ENCODE measurements at regions not wholly inside any gene's neighbourhood (a gene's known extent, or its start where the extent isn't known, plus 50 kb on each side); places are given as distances from the start of the nearest gene placed in this dataset.
"Not testable (repeated sequence)": the region's sequence is repeated elsewhere in the genome, so short reads cannot be mapped to it uniquely, and the experiment has no call there.

- no peak for DNase-seq
These were observed 117.2 kb downstream of the IPO8 start for GRCh38 chr12:30578426-30578825.

GRCh38 chr12:30573145-30573544 lies 122.5 kb downstream of the IPO8 start:
- no peak for DNase-seq

DNA sequence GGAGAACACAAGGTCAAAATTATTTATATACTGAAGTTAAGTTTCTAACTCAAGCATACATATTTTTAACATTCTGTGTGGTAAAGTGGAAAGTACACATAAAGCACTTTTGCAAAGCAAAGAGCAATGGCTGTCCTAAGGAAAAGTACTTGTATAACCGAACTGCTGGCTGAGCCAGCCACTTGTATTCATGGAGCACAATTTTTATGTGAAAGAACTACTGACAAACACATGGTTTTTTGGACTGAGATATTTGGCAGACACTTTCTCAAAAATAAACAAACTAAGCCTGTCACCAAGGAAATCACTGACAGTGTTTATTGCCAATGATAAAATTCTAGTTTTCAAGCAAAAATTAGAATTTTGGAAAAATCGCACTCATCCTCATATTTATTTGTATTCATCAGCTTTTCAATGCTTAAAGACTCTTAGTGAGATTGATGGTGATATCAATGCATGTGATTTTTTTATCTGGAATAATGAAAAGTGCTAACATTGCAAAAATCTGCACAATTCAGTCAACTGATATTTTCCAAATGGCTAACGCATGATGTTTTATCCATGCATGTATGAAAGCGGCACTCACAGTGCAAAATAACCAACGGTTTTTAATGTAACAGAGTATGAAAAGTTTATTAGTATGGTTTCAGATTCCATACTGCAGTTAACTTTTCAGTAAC lies 125.3 kb downstream of the IPO8 start:
- no peak for DNase-seq

DNA sequence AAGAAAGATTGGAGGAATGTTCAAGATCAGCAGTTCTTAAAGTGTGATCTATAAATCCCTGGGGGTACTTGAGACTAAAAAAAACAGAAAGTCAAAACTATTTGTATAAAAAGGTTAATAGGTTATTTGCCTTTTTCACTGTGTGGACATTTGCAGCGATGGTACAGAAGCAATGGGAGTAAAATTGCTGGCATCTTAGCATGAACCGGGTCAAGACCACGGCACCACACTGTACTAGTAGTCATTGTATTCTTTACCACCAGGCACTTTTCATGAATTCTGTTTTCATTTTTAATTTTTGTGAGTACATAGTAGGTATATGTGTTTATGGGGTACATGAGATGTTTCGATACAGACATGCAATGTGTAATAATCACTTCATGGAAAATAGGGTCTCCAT lies 126.2 kb downstream of the IPO8 start:
- DNase-seq: no peak

- DNase-seq: no peak
These were observed 127.2 kb downstream of the IPO8 start for GRCh38 chr12:30568453-30568852.

DNA sequence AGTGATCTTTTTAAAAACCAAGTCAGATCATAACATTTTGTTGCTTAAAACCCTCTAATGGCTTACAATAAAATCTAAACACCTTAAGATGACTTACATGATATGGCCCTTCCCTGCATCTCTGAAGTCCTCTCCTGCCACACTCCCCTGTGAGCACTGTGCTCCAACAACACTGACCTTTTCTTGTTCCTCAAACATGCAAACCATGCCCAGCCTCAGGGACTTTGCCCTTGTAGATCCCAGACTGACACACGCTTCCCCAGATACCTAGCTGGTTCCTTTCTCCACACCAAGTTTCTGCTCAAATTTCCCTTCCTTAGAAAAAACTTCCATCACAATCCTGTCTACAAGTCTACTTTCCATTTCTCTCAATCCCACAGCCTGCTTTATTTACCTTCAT lies 128.6 kb downstream of the IPO8 start:
- DNase-seq: no peak

DNA sequence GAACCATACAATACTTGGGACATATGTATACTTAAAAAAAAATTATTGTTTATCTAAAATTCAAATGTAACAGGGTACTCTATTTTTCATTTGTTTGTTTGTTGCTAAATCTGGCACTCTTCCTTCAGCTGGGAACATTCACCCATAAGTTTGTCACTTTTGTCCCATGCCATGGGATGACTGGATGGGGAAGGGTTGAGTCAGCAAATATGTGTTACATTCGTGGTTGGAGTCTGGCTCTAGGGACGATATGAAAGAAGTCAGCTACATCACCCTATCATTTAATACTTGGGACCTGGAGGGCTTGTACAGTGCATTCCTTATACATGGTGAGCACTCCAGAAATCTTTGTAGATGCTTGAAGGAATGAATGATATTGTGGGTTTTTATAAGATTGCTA lies 131.3 kb downstream of the IPO8 start:
- no peak for DNase-seq

DNA sequence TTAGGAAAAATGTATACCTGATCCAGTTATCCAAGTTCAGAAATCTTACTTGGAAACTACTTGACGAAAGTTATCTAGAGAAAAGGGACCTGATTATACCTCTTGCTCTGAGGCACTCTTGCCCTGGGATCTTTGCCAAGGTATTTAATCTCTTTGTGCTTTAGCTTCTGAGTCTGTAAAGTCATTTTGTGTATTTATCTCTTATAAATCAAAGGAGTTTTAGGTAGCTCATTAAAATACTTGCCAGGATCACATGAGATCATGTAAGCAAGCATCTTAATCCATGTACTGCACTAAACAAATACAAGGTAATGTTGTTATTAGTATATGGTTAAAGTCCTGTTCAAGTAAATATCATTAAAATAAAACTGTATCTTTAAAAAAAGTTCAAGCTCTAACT lies 147.5 kb downstream of the IPO8 start:
- DNase-seq: no peak

DNA sequence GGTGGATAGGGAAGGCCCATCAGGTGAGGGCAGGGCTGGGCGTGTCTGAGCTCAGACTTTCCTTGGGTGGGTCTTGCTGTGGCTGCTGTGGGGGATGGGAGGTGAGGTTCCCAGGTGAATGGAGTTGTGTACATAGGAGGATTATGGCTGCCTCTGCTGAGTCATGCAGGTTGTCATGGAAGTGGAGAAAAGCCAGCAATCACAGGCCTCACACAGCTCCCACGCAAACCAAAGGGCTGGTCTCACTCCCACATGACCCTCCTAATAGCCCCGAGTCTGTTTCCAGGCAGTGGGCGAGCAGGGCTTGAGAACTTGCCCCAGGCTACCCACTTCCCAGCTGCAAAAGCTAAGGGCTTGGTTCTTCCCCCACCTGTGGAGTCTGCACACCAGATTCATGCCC lies 149.5 kb downstream of the IPO8 start:
- DNase-seq: no peak

GRCh38 chr12:30544704-30545103 lies 151.0 kb downstream of the IPO8 start:
- DNase-seq: not testable (repeated sequence)

GRCh38 chr12:30537228-30537627 lies 158.4 kb downstream of the IPO8 start:
- no peak for DNase-seq

GRCh38 chr12:30533558-30534265 lies 162.0 kb downstream of the IPO8 start:
- no peak for DNase-seq

DNA sequence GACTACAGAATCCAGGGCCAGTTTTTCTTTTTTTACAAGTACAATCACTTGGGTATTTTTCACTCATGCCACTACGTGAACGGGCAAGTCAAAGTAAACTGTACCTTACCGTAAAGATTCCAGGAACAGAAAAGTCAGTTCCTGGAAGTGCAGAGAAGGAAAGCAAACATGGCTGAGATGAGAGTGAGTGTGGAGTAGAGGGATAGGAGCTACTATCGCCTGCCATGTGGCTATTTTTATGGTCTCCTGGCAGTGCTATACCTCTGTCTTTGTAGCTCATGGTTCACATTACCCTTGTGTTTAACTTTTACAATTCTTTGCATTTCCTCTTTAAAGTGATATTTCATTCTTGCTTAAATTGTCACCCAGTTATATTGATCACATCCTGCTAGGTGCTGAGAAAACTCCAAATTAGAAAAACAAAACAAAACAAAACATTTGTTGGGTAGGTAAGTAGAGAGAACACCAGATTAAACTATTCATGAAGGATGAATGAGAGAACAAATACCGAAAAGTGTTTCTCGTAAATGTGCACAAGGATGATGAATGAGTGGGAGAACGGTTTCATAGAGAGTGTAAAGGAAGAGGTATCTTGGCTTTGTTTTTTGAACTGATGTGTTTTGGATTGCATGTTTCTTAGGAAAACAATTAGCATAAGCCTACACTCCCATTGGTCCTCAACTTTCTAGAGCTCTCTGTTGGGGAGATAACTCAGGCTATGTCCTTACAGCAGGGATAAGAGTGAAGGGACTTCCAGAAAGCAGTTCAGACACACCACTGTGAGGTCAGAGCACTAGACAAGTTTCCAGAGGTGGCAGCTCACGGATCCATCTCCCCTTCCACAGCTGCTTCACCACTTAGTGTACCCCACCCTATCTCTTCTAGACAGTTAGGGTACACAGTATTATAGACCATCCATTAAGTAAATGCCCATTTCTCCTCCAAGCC lies 163.7 kb downstream of the IPO8 start:
- no peak for DNase-seq

DNA sequence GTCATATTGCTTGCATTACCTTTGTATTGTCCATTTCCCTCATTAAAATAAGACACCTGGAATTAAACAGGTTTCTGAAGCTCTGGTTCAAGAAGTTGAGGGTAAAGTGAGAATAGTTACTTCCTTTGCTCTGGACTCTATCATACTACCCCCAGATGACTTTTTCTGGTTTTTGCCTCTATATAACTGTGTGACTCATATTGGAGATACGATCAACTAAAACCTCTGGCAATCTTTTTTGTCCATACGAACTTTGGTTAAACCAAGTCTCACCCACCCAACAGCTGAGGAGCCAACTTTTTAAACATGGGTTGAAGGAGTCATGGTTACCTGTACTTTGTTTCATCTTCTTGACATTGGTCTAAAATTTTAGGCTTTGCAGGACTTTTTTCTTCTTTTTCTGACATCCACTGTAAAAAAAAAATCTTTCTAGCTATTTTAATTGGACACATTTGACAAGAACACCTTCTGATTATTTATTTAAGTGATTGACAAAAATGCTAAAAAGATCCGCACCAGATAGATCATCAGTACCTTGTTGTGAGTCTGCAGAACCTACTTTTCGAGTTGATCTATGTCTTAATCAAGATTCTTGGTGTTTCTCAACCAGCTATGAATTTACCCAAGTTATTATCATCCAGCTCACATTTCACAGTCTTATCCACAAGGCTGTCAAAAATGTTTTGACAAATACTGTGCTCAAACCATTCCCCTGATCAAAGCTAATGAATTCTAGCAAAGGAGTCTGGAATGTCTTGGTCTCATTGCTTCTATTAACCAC lies 166.0 kb downstream of the IPO8 start:
- no peak for DNase-seq

- no peak for DNase-seq
These were observed 170.5 kb downstream of the IPO8 start for GRCh38 chr12:30525171-30525570.

DNA sequence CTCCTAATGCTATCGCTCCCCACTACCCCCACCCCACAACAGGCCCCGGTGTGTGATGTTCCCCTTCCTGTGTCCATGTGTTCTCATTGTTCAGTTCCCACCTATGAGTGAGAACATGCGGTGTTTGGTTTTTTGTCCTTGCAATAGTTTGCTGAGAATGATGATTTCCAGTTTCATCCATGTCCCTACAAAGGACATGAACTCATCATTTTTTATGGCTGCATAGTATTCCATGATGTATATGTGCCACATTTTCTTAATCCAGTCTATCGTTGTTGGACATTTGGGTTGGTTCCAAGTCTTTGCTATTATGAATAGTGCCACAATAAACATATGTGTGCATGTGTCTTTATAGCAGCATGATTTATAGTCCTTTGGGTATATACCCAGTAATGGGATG lies 175.4 kb downstream of the IPO8 start:
- DNase-seq: not testable (repeated sequence)

DNA sequence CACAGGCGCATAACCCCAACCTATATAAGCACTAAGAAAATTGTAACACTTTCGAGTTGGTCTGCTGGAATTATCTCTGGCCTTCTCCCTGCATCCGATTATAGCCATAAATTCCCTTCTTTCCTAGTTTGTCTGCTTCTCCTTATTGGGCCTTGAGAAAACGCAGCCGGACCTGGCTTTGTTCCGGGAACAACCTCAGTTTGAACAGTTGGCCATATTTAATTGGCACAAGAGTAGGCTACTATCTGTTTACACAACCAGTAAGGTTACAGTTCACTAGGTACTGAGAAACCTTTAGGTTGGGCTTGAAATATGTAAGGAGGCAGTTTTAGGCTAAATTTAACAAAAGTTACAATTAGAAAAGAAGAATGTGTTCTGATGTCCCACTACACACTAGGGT lies 176.1 kb downstream of the IPO8 start:
- DNase-seq: no peak

DNA sequence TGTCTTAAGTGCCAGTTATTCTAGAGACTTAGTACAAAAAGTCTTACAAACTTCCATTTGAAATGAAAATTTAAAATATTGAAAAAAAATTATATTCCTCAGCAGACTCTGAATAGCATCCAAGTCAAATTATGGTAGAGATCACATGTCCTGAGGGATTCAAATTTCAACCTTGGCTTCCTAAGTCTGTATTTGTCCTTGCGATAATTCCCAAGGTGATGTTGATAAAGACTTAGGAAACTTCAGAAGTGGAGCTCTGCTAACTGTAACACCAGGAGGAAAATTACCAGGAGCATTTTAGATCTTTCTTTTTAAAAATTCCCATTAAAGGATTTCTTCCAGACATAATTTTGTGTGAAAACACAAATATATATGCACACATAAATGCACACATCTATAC lies 178.3 kb downstream of the IPO8 start:
- DNase-seq: no peak

- DNase-seq: no peak
These were observed 180.3 kb downstream of the IPO8 start for GRCh38 chr12:30515351-30515750.

DNA sequence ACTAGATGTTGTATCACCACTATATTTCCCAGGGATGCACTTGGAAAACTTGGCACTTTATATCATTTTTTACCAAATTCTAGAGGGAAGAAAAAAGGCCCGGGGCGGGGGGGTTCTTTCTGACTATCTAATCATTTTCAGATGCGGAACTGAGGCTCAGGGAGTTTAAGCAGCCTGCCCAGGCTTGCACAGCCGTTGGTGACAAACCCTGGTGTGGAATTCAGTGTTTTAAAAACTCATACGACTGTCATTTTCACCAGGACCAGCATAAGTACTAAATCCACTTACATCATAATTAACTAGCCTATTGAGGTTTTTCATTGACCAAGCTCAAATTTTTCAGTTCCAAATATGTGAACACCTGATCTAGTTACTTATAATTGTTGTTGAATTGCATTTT lies 181.0 kb downstream of the IPO8 start:
- no peak for DNase-seq

DNA sequence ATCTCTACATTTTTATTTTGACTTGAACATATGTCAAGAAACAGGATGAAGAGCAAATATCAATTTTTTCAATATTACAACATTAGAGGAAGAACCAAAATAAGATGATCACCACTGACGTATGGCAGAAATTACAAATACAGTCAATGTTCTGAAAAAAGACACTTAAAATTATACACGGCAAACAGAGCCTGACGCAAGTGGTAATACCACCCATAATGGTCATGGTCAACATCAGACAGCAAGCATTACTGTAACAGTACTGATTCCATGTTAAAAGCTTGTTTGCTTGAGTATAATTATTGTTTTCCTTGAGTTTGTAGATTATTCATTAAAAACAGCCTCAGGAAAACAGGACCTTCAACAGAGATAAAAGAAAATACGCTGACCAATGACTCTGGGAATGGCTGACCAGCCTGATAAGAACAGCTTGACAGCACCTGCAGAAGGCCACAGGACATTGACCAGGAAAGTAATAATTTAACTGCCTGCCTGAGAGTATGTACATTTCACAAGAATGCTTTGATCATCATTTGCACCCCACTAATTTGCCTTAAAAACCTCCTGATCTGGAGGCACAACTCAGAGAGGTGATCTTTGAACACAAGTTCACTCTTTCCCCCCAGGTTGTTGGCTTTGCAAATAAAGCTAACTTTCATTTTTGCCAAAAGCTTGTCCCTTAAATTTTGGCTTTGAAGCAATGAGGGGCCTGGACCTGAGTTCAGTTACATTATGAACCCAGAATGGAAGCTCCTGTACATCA lies 187.3 kb downstream of the IPO8 start:
- DNase-seq: no peak

GRCh38 chr12:30507576-30507975 lies 188.1 kb downstream of the IPO8 start:
- DNase-seq: no peak
